ENCODE measurements at regions not wholly inside any gene's neighbourhood (a gene's known extent, or its start where the extent isn't known, plus 50 kb on each side); places are given as distances from the start of the nearest gene placed in this dataset.

DNA sequence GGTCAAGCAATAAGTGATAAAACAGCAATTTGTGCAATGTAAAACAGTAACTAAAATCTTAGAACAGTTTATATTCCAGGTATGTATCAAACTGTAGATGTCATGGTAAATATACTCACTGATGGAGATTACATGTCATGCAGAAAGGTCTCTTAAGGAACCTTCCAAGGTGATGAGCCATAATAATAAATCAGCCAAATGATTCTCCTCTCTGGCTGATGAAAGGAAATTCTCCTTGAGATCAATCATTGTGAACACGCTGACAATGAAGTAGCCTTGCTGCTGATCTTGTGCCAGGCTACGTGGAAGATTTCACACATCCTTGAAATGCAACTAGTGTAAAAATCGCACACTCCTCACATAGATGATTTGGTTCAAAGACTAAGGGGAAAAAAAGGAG lies 392.5 kb upstream of the CDH7 start:
- no peaks in the 10 kb centered on the region for H3K9me3 ChIP-seq
- H3K36me3 ChIP-seq (ENCODE audit: low read depth), result no peaks in the 10 kb centered on the region
- intact Hi-C loops (cut with DNase I, micrococcal nuclease), result no loop called here
- no peaks in the 10 kb centered on the region for H3K4me1 ChIP-seq (ENCODE audit: low read depth)
- ATAC-seq (no peak), DNase-seq (no peak)
- TF ChIP-seq, protein P1, sequence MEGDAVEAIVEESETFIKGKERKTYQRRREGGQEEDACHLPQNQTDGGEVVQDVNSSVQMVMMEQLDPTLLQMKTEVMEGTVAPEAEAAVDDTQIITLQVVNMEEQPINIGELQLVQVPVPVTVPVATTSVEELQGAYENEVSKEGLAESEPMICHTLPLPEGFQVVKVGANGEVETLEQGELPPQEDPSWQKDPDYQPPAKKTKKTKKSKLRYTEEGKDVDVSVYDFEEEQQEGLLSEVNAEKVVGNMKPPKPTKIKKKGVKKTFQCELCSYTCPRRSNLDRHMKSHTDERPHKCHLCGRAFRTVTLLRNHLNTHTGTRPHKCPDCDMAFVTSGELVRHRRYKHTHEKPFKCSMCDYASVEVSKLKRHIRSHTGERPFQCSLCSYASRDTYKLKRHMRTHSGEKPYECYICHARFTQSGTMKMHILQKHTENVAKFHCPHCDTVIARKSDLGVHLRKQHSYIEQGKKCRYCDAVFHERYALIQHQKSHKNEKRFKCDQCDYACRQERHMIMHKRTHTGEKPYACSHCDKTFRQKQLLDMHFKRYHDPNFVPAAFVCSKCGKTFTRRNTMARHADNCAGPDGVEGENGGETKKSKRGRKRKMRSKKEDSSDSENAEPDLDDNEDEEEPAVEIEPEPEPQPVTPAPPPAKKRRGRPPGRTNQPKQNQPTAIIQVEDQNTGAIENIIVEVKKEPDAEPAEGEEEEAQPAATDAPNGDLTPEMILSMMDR (IDR thresholded peaks at IDR 0.05), result no peak
- H3K4me3 ChIP-seq, result no peak overlapping the region

- Histone ChIP-seq H3K4me3 (no peak overlapping the region), H3K4me1 (ENCODE audit: low read depth) (no peaks in the 10 kb centered on the region), H3K9me3 (no peaks in the 10 kb centered on the region), H3K36me3 (ENCODE audit: low read depth) (no peaks in the 10 kb centered on the region)
- DNase-seq (no peak), ATAC-seq (no peak)
- TF ChIP-seq, protein P1 (IDR thresholded peaks at IDR 0.05), result no peak
- intact Hi-C loops (cut with DNase I, micrococcal nuclease), result no loop called here
Measured at GRCh38 chr18:65352186-65352585, 398.6 kb upstream of the CDH7 start.

- no peaks in the 10 kb centered on the region for H3K9me3 ChIP-seq
- no peaks in the 10 kb centered on the region for H3K4me1 ChIP-seq (ENCODE audit: low read depth)
- intact Hi-C loops (cut with DNase I, micrococcal nuclease), result no loop called here
- H3K4me3 ChIP-seq, result no peak overlapping the region
- no peaks in the 10 kb centered on the region for H3K36me3 ChIP-seq (ENCODE audit: low read depth)
- DNase-seq, result no peak
- ATAC-seq, result no peak
- TF ChIP-seq, protein P1 (IDR thresholded peaks at IDR 0.05), result no peak
Measured at GRCh38 chr18:65349635-65350034, 401.2 kb upstream of the CDH7 start.

DNA sequence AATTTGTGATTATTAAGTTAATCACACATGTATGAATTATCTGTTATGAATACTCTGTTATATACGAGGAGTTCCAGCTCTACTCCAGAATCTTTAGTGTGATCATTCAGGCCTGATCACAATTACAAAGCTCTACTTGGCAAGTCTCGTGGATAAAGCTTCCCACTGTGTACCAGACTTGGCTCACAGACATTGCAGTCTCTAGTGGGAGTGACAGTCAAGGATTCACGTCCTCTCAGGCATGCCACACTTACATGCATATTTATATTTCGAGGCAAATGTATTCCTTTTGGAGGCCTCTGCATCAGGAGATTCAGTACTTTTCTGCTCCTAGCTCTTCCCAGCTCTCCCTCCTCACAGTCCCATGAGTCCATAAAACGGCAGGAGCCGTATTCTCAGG lies 403.4 kb upstream of the CDH7 start:
- intact Hi-C loops (cut with DNase I, micrococcal nuclease), result no loop called here
- TF ChIP-seq, protein P1 (IDR thresholded peaks at IDR 0.05), result no peak
- no peak for ATAC-seq
- no peak for DNase-seq
- Histone ChIP-seq H3K4me3 (no peak overlapping the region), H3K36me3 (ENCODE audit: low read depth) (no peaks in the 10 kb centered on the region), H3K4me1 (ENCODE audit: low read depth) (no peaks in the 10 kb centered on the region), H3K9me3 (no peaks in the 10 kb centered on the region)

DNA sequence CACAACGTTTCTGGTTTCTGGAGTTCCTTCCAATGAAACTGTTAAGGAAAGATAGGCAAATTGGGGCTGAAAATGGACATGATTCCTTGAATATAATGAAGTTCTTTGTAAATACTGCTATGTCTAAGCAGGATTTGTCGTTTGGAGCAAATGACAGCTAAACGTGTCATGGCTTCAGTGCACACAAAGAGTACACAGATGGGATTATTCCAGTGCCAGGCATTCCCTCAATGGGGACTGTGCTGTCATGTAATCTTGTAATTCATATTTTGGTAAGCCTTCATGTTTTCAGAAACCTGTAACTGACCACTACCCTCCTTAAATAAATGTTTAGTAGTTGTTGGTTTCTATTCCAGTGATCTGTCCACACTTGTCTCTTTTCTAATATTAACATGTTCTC lies 404.7 kb upstream of the CDH7 start:
- Histone ChIP-seq H3K9me3 (no peaks in the 10 kb centered on the region), H3K4me3 (no peak overlapping the region), H3K36me3 (ENCODE audit: low read depth) (no peaks in the 10 kb centered on the region), H3K4me1 (ENCODE audit: low read depth) (no peaks in the 10 kb centered on the region)
- no peak for ATAC-seq
- intact Hi-C loops (cut with DNase I, micrococcal nuclease), result no loop called here
- TF ChIP-seq, protein P1 (IDR thresholded peaks at IDR 0.05), result no peak
- DNase-seq, result no peak

DNA sequence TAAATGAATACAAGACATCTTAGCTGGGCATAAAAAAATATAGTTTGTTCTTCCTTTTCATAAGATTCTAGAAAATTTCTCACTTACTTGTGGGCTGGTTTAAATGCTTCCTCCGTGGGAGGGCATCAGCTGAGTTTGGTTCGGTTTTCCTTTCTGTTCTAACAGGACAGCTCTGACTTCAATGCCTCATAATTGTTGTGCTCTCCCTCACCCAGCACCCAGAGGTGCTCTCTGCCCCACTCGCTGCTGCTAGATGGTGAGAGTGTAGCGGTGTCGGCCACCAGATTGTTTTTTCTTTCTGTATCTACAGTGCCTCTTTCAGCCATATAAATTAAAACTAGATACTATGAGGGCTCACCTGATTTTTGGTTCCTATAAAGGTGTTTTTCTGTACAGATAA lies 407.2 kb upstream of the CDH7 start:
- H3K4me1 ChIP-seq (ENCODE audit: low read depth), result no peaks in the 10 kb centered on the region
- H3K4me3 ChIP-seq, result no peak overlapping the region
- no peaks in the 10 kb centered on the region for H3K9me3 ChIP-seq
- TF ChIP-seq, protein P1 (IDR thresholded peaks at IDR 0.05), result no peak
- DNase-seq (no peak), ATAC-seq (no peak)
- intact Hi-C loops (cut with DNase I, micrococcal nuclease), result no loop called here
- no peaks in the 10 kb centered on the region for H3K36me3 ChIP-seq (ENCODE audit: low read depth)

Measured in mucosa of descending colon (tissue), 3 donors.